Endothelial cell (in vitro differentiated cells): ENCODE measurements at regions not wholly inside any gene's neighbourhood (a gene's known extent, or its start where the extent isn't known, plus 50 kb on each side); places are given as distances from the start of the nearest gene placed in this dataset.

Source experiments
- DNase-seq: peaks from one replicate; pipeline ENCODE4 v3.0.0; 2021; ENCODE audit warnings: low spot score
- H3K27ac Mint-ChIP-seq: one replicate; pipeline ENCODE4 v1.8.0; 2021; ENCODE audit warnings: mixed read lengths, inconsistent platforms; ENCODE audit not compliant: unreplicated experiment
- H3K27me3 Mint-ChIP-seq: one replicate; pipeline ENCODE4 v1.8.0; 2021; ENCODE audit warnings: mild to moderate bottlenecking, moderate library complexity, mixed read lengths, inconsistent platforms; ENCODE audit not compliant: unreplicated experiment
- H3K36me3 Mint-ChIP-seq: one replicate; pipeline ENCODE4 v1.8.0; 2021; ENCODE audit warnings: mild to moderate bottlenecking, low read depth, mixed read lengths, inconsistent platforms; ENCODE audit not compliant: unreplicated experiment
- H3K4me1 Mint-ChIP-seq: one replicate; pipeline ENCODE4 v1.8.0; 2021; ENCODE audit warnings: mild to moderate bottlenecking, mixed read lengths, inconsistent platforms; ENCODE audit not compliant: unreplicated experiment
- H3K4me3 Mint-ChIP-seq: one replicate; pipeline ENCODE4 v1.8.0; 2021; ENCODE audit warnings: mild to moderate bottlenecking, mixed read lengths, inconsistent platforms; ENCODE audit not compliant: unreplicated experiment
- H3K9me3 Mint-ChIP-seq: one replicate; pipeline ENCODE4 v1.8.0; 2021; ENCODE audit warnings: mixed read lengths, inconsistent platforms; ENCODE audit not compliant: unreplicated experiment
- TF ChIP-seq, protein P1 (sequence below): fragments of 200-600 bp; sonication (generic); IDR thresholded peaks from one replicate; pipeline ENCODE4 v1.5.0; 2021; ENCODE audit warnings: antibody characterized with exemption; ENCODE audit not compliant: unreplicated experiment

DNA sequence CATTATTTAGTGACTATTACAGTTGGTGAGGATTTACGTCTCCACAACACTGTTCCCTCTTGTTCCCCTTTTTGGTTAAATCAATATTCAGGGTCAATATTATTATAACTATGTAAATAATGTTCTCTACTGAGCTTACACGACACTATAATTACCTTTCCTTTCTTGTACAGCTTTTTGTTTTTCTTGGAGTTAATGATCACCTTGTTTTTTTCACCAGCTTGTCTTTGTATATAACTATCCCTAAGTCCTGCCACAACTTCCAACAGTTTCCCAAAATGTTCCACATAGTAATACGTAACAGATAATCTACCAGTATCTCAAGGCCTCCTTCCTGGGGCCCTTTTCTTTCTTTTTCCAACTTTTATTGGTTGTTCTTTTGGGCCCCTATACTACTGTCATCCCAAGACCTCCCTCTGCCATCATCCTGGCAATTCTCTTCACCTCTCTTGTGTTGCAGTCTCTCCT, 142.0 kb upstream of the SOX4 start:
- no peak overlapping the region for H3K4me3 Mint-ChIP-seq
- no peak overlapping the region for H3K27ac Mint-ChIP-seq
- H3K9me3 Mint-ChIP-seq = no peaks in the 10 kb centered on the region
- no peak for DNase-seq
- TF ChIP-seq, protein P1, sequence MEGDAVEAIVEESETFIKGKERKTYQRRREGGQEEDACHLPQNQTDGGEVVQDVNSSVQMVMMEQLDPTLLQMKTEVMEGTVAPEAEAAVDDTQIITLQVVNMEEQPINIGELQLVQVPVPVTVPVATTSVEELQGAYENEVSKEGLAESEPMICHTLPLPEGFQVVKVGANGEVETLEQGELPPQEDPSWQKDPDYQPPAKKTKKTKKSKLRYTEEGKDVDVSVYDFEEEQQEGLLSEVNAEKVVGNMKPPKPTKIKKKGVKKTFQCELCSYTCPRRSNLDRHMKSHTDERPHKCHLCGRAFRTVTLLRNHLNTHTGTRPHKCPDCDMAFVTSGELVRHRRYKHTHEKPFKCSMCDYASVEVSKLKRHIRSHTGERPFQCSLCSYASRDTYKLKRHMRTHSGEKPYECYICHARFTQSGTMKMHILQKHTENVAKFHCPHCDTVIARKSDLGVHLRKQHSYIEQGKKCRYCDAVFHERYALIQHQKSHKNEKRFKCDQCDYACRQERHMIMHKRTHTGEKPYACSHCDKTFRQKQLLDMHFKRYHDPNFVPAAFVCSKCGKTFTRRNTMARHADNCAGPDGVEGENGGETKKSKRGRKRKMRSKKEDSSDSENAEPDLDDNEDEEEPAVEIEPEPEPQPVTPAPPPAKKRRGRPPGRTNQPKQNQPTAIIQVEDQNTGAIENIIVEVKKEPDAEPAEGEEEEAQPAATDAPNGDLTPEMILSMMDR = no peak
- no peaks in the 10 kb centered on the region for H3K36me3 Mint-ChIP-seq
- H3K4me1 Mint-ChIP-seq = no peaks in the 10 kb centered on the region
- H3K27me3 Mint-ChIP-seq = no peaks in the 10 kb centered on the region

DNA sequence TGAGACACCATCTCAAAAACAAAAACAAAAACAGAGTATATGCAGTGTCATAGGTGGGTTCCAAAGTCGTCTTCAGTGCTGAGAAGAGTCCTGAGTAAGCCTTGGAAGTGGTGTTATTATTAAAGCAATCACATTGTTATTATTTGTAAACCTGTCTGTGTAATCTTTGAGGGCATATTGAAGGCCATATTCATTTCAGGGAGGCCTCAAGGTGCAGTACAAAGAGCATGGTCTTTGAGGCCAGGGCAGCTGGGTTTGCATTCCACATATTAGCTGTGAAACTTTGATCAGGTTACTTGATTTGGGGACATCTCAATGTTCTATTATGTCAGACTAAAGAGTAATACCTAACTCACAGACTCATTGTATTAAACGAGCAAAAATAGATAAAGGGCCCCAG, 139.3 kb upstream of the SOX4 start:
- no peak overlapping the region for H3K4me3 Mint-ChIP-seq
- TF ChIP-seq, protein P1 = no peak
- no peaks in the 10 kb centered on the region for H3K4me1 Mint-ChIP-seq
- no peak for DNase-seq
- no peak overlapping the region for H3K27ac Mint-ChIP-seq
- H3K9me3 Mint-ChIP-seq = no peaks in the 10 kb centered on the region
- peaks cover 3% of the 10 kb centered on the region for H3K27me3 Mint-ChIP-seq
- H3K36me3 Mint-ChIP-seq = no peaks in the 10 kb centered on the region

DNA sequence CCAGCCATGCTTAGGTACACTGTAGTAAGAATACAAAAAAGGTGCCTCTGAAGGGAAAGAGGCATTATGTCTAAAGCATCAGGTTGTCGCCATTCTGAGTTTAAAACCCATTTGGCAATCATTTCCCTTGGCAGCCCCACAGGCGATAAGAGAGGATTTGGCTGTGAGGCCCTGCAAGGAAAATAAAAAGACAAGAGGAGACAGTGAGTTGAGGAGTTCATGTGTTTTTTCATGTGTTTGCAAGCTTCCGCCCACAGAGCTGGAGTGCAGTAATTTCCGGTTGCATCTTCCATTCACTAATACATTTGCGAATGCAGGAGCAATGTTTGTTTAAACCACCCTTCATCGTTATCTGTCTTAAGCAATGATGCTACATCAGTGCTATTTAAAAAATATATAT, 138.5 kb upstream of the SOX4 start:
- Mint-ChIP-seq H3K36me3 (no peaks in the 10 kb centered on the region), H3K4me1 (no peaks in the 10 kb centered on the region), H3K4me3 (no peak overlapping the region), H3K27ac (no peak overlapping the region), H3K9me3 (no peaks in the 10 kb centered on the region), H3K27me3 (peaks cover 3% of the 10 kb centered on the region)
- DNase-seq = no peak
- TF ChIP-seq, protein P1 = no peak

DNA sequence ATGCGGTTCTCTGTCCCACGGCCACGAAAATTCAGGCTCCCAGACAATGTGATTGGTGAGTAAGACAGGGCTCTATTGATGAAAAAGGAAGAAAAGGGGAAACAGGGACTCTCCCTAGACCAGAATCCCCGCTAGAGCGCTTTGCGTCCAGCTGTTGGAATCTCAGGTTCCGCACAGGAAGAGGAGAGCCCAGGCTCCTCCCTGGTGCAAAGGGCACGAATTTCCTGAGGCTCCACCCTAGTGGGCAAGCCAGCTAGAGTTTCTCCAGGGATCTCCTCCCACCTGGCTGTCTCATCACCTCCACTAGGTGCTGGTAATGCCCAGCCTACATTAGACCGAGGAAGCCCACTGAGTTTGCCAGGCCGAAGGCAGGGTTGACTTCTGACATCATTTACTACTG, 135.9 kb upstream of the SOX4 start:
- TF ChIP-seq, protein P1 = no peak
- Mint-ChIP-seq H3K36me3 (no peaks in the 10 kb centered on the region), H3K9me3 (no peaks in the 10 kb centered on the region)

DNA sequence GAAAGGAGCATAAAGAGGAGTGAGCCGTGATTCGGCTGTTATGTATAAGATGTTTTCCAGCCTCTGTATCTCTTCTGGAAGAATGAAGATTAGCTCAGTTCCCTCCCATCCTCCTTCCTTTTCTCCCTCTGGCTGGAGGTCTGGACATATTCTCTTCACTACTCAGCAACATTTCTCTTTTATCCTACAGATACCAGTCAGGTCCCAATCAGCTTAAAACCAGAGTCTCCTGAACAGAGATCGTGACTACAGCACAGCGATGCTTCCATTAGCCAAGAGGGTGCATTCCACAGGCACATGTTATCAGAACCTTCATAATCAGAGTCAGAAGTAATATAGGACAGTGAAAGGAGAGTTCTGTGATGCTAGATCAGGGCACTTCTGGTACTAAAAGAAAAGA, 133.9 kb upstream of the SOX4 start:
- Mint-ChIP-seq H3K27me3 (peaks cover 3% of the 10 kb centered on the region), H3K9me3 (no peaks in the 10 kb centered on the region), H3K27ac (no peak overlapping the region), H3K4me1 (no peaks in the 10 kb centered on the region), H3K4me3 (no peak overlapping the region), H3K36me3 (no peaks in the 10 kb centered on the region)
- DNase-seq = no peak
- TF ChIP-seq, protein P1 = no peak

More for the DNA sequence above, 135.9 kb upstream of the SOX4 start:
- H3K4me3 Mint-ChIP-seq = no peak overlapping the region
- DNase-seq = no peak
- no peaks in the 10 kb centered on the region for H3K4me1 Mint-ChIP-seq
- H3K27me3 Mint-ChIP-seq = peaks cover 3% of the 10 kb centered on the region
- H3K27ac Mint-ChIP-seq = no peak overlapping the region
